HG02610 (cell line): ENCODE measurements at regions not wholly inside any gene's neighbourhood (a gene's known extent, or its start where the extent isn't known, plus 50 kb on each side); places are given as distances from the start of the nearest gene placed in this dataset.
"Not testable (repeated sequence)": the region's sequence is repeated elsewhere in the genome, so short reads cannot be mapped to it uniquely, and the experiment has no call there.

Experiments
- ATAC-seq: cut with Tn5 transposase; IDR thresholded peaks from one replicate; pipeline ENCODE4 v1.9.1; 2021; ENCODE audit warnings: mild to moderate bottlenecking, moderate library complexity; ENCODE audit not compliant: unreplicated experiment

DNA sequence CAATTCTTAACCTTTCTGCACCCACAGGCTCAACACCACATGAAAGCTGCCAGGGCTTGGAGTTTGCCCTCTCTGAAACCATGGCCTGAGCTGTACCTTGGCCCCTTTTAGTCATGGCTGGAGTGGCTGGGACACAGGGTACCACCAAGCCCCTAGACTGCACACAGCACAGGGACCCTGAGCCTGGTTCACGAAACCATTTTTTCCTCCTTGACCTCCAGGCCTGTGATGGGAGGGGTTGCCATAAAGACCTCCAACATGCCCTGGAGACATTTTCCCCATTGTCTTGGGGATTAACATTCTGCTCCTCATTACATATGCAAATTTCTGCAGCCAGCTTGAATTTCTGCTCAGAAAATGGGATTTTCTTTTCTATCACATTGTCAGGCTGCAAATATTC, 113.4 kb downstream of the XPNPEP1 start:
- not testable (repeated sequence) for ATAC-seq

DNA sequence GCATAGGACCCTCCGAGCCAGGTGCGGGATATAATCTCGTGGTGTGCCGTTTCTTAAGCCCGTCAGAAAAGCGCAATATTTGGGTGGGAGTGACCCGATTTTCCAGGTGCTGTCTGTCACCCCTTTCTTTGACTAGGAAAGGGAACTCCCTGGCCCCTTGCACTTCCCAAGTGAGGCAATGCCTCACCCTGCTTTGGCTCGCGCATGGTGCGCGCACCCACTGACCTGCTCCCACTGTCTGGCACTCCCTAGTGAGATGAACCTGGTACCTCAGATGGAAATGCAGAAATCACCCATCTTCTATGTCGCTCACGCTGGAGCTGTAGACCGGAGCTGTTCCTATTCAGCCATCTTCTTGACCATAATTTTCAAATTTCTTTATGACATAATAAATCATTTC, 122.1 kb downstream of the XPNPEP1 start:
- ATAC-seq, result not testable (repeated sequence)

DNA sequence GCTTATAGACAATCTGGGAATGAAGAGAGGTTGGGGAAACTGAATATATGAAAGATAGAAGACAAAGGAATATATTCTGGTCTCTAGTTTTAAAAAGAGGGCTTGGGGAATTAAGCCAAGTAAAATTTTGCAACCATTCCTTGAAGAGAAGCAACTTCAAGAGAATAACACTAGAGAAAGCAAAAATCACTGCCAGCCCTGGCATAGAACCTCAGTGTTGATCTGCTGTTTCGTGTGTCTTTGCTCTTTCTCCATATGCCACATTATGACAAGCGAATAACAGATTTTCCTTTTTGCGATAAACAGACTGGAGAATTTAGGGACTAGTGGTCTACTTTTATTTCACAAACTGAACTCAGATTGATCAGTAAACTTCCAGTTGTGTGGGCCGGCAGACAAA, 132.7 kb downstream of the XPNPEP1 start:
- ATAC-seq, result no peak

DNA sequence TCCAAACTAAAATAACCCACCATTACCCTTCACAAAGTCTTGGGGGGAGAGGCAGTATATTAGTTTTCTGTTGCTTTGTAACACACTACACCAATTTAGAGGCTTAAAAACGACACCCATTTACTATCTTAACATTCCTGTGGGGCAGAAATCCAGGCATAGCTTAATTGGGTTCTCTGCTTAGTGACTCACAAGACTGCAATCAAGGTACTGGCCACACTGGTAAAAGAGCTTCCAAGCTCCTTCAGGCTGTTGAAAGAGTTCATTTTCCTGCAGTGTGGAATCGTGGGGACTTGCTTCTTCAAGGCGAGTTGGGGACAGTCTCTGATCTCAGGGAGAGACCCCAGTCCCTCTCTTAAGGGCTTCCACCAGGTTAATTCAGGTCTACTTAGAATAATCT, 139.1 kb downstream of the XPNPEP1 start:
- ATAC-seq, result no peak

DNA sequence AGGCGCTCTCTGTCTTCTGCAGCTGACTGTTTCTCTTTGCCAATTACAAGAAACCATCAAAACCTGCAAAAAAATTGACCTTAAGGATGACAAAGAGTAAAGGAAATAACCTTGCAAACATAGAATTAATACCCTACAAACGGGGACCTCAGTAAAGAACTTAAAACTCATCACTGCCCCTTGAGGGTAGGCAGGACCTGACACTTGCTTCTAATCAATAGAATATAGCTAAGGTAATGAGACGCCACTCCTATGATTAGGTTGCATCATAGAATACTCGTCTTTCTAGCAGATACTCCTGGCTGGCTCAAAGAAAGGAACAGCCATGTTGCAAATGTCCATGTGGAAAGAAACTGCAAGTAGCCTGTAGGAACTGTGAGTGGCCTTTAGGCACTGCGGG, 140.0 kb downstream of the XPNPEP1 start:
- ATAC-seq, result no peak

DNA sequence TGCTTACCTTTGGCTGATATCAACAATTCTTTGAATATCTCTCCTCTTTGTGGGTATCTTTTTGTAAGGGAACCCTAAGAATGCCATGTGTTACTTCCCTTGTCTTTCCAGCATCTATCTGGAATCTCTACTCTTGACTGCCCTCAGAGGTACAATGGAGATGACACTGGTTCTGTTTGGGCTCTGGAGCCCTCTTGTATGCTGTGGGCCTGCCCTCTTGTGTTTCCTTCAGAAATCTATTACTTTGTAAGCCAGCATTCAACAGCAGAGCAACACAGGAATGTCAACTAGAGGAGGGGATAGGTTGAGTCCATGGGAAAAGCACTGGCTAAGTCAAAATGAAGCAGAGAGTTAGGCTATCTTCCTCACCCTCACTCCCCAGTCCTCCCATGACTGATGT, 142.3 kb downstream of the XPNPEP1 start:
- no peak for ATAC-seq

DNA sequence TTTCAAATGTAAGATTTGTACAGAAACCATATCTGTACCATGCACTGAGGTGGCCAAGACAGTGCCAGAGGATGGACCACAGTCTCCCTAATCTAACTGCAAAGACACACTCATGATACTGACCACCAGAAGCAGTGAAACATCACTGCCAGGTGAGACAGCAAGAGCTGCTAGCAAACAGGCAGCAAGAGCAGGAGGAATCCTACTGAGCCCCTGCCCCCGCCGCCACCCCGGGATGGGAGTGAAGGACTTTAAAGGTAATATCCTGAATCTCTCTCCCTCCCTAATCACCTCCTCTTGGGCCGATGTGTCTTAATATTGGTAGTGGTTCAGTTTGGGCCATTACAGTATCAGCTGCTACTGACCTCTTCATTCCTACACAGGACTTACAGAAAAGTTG, 144.3 kb downstream of the XPNPEP1 start:
- ATAC-seq, result no peak

DNA sequence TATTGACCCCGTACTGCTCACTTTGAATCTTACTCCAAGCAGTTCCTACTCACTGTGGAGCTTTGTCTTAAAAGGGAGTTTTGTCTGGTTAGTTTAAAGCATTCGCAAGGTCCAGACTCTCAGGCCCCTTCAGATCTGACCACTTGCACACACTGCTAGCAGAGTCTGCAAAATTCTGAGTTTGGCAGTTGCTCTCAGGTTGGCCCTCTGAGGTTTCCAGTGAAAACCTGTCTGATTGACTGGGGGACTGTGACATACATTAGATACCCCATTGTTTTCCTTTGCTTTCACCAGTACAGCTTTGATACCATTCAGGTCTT, 149.2 kb downstream of the XPNPEP1 start:
- no peak for ATAC-seq

DNA sequence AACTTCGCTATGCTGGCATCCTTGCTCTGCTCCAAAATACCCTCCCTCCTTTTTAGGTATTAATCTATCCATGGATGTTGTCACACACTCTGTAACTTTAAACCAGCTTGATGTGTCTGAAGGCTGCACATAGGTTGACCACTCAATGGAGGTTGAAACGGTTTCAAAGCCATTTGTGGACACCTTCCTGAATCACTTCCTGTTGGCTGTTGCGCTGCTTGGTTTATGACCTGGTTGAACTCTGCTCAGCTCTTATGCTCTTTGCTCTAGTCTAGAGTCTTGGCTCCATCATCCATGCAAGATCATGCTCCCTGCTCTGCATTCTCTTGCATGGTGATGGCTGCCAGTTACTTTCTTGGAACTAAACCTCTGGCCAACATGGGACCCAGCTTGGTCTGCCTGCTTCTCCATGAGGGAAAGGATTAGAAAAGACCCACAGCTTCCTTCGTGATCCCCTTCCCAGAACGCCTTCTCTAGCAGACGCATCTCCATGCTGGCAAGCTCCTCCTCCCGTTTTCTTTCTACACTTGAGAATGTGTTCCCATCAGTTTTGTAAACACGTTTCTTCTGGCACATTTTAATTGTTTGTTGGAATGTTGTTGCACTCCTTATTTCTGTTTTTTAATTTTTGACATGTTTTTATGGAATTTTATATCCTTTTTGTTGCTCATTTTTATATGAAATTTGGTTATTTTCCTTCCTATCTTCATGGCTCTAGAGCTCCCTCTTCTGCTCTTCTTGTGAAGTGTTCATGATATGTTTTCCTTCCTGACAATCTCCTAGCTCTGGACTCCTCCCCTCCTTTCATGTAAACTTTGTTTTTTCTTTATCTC, 149.8 kb downstream of the XPNPEP1 start:
- ATAC-seq, result no peak

DNA sequence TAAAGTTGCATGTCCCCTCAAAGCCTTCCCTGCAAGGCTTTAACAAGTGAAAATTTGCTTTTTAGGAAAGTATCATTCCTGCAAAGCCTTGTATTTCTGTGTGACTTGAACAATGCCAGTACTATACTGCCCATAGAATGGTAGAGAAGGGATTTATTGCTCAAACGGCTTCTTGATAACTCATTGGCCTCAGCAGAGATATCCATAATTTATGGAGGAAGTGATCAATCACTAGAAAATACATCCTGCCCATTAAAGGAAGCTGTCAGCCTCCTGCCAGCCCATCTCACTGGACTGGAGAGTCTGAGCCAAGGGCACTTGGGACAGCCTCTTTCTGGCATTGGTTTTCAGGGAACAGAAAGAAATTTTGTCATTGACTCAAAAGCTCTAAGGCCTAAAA, 152.6 kb downstream of the XPNPEP1 start:
- no peak for ATAC-seq

DNA sequence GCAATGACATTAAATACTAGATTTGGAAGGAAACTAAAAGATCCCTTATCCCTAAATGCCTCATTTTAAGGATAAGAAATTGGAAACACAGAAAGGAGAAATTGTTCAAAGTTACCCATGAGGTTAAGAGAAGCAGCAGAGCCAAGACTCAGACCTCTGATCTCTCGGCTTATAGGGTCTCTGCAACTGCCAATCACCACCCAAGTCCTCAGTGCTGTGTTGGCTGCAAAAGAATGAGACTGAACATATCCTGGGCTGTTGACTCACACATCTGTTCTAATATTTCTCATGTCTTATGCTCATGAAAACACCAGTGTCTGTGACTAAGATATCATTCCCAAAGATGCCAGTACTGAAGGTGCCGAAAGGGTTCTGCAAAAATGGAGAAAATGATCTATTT, 153.3 kb downstream of the XPNPEP1 start:
- ATAC-seq, result no peak

DNA sequence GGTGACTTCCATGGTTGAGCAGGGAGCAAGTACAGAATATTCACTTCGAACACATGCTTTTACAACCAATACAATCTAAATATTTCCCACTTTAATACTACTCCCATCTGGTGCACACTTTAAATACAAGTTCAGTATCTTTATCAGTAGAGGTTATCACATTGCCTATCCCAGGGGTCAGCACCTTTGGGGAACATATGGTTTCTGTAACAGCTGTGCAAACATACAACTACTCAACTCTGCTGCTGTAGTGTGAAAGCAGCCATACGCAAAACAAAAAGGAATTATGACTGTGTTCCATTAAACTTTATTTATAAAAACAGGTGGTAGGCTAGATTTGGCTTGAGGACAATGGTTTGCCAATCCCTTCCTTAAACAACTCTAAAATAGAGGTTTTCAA, 157.5 kb downstream of the XPNPEP1 start:
- no peak for ATAC-seq

DNA sequence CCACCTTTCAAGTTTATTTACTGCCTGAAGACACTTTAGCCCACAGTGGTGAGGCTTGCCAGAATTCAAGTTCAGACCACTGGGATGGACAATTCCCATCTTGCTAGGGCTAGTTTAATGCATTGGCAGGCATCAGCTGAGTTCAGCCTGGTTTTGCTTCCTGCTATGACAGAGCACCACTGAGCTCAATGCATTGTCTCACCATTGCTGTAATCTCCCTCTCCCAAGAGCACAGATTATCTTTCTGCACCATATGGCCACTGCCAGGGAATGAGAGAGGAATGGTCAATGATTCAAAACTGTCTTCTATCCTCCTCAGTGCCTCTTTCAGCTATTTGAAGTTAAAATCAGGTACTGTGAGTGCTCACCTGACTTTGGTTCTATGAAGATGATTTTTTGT, 160.8 kb downstream of the XPNPEP1 start:
- no peak for ATAC-seq

DNA sequence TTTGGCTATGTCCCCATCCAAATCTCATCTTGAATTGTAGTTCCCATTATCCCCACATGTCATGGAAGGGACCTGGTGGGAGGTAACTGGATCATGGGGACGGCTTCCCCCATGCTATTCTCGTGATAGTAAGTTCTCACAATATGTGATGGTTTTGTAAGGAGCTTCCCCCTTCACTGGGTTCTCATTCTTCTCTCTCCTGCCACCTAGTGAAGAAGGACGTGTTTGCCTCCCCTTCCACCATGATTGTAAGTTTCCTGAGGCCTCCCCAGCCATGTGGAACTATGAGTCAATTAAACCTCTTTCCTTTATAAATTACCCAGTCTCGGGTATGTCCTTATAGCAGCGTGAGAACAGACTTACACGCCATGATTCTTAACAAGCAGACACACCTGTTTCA, 165.6 kb downstream of the XPNPEP1 start:
- ATAC-seq, result not testable (repeated sequence)

DNA sequence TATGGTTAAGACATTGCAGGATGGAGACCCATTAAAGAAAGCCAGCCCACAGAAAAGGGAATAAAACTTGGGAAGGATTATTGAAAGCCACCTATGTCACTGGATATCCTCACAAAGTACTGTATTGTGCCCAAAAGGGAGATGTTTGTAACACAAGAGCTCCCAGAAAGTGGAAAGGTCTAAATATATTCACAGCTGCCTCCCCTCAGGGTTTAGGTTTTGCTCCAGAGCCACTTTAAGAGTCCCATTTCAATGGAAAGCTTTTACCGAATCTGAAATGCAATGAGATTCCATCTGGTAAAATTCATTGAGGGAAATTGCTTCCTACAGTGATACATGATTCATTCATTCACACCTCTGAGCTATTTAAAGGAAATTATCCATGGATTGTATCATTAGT, 176.4 kb downstream of the XPNPEP1 start:
- no peak for ATAC-seq

DNA sequence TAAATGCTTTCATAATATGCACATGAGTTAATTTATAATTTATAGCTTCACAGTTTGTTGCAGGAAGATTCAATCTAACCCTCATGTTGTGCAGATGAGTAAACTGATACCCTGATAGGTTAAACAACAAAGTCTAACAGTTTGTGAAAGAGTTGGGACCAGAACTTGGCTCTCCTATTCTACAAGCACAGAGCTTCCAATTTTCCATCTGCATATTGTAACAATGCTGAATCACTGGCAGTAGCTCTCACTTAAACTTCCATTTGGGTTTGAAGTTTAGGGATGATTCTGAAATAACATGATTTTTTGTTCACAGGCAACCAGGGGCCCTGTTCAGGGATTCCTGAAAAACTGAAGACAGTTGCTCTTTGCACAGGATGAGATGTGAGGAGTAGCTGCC, 179.3 kb downstream of the XPNPEP1 start:
- no peak for ATAC-seq

DNA sequence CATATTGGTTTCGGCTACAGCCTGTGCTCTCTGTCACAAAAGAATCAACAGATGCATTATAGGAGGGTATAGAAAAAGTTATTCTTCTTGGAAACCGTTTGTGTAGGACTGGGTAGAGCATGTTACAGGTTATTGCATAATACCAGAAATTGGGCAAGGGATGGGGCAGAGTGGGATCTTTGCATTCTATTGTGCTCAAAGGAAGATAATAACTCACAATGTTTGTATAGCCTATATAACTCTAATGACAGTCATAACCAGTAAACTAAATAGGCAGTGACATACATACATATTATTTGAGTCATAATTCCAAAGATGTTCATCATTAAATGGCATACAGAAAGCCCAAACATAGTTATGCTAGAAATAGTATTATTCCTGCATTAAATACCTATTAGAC, 179.7 kb downstream of the XPNPEP1 start:
- ATAC-seq, result no peak

DNA sequence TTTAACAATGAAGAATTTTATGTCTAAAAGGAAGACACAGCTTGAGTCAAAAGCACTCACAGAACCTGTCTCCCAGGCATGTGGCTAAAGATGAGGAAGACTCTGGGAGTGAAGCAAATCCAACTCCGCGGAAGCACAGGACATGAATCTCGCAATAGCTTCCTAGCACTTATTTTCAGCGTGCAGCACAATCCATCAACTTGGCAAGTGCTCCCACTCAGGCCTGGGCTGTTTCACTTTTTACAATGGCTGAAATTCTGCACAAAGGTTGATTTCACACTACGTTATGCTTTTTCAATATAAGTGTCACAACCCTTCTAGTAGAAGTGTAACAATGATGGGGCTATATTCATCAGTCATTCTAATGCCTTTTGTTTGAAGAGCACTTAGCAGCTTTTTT, 180.2 kb downstream of the XPNPEP1 start:
- no peak for ATAC-seq

DNA sequence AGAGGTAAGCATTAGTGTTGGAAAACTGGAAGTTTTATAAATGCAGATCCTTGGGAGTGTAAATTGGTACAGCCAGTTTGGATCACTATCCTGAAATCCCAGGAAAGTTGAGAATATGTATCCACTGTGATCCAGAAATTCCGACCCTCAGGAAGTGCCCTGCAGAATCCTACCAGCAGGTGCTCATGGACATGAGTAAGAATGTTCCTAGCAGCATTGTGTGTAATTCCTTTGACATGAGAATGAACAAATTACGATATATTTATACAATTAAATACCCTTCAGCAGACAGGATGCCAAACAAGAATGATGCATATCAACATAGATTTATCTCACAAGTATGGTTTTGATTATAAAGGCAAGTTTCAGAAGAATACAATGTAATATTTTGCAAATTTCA, 181.6 kb downstream of the XPNPEP1 start:
- ATAC-seq, result no peak

DNA sequence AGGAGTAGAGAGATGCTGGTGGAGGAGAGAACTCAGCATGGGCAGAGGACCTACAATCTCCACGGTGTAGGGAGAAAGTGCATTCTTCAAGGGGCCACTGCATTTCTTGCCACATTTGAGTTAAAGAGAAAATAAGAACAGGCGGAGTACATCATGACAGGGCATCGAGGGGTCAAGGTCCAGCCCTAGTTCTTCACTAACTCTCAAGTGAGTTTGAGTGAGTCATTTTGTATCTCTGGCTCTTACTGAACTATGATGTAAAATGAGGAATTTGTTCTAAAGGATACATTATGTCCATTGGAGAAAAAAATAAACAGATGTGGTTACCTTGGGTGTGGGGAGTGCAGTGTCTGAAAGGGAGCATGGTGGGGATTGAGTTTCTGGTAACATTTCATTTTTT, 182.9 kb downstream of the XPNPEP1 start:
- ATAC-seq, result no peak

DNA sequence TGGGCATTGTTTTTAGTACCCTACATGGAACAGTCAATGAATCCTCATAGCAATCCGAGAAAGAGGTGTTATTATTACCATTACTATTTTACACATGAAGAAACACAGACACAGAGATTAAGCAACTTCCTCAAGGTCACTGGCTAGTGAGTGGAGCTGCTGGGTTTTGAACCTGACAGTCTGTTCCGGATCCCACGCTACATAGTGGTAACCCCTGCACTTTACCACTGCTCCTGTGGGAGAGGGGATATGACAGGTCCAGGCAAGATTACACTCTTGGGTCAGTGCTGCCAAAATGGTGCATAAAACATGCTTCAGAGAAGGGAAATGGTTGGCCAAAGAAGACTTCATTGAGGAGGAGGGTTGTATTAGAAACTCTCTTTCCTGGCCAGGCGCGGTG, 185.7 kb downstream of the XPNPEP1 start:
- no peak for ATAC-seq

DNA sequence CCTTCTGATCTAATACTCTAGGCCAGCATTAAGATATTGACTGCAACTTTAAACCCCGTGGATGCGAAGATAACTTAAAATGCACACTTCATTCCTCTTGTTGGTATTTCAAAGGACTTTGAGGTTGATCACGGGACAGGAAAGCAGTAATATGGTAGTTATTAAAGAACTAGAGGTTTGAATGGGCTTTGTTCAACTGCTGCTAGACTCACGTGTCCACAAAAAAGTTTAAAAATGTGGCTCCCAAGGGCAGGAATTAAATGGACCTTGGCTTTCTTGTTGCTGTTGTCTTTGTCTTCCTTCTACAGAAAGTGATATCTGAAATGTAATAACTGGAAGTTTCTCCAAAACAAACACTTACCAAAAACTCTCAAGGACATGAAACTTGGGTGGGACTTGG, 186.3 kb downstream of the XPNPEP1 start:
- ATAC-seq, result no peak

DNA sequence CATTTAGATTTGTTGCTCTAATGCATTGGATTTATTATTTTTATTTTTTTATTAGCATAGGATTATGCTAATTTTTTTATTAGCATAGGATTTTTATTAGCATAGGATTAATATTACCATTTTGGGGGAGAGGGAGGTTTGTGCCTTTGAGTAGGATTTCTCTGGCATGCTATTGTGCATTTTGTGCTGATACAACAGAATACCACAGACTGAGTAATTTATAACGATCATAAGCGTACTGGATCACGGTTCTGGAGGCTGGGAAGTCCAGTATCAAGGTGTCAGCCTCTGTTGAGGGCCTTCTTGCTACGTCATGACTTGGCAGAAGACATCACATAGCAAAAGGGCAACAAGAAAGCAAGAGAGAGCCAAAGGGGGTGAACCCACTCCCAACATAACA, 187.5 kb downstream of the XPNPEP1 start:
- no peak for ATAC-seq
